IMR-90 (cell line): ENCODE measurements at regions not wholly inside any gene's neighbourhood (a gene's known extent, or its start where the extent isn't known, plus 50 kb on each side); places are given as distances from the start of the nearest gene placed in this dataset.

ENCODE experiments used
- ATAC-seq: fragments of 200-7000 bp; cut with Tn5 transposase; 2 replicates; pipeline ENCODE4 v1.9.1; 2020; ENCODE audit warnings: low read depth, mild to moderate bottlenecking, moderate library complexity
- BruUV-seq: library from RNA; stranded (reverse); fragments of 400-500 nt; replicated peaks from 2 replicates; lab custom pipeline; 2021; lab: Mats Ljungman, UMichigan
- CTCF ChIA-PET: fragments of 300-600 bp; formaldehyde crosslinking; extraction: SDS; loops from one replicate; lab custom pipeline; 2021; ENCODE audit warnings: antibody characterized with exemption; lab: Yijun Ruan, JAX
- POLR2A ChIA-PET: fragments of 300-600 bp; sonication (Branson Sonifier 250); formaldehyde crosslinking; loops from one replicate; lab custom pipeline; 2022; ENCODE audit warnings: antibody characterized with exemption; ENCODE audit not compliant: unreplicated experiment; lab: Charles Lee
- DNase-seq: peaks from one replicate; pipeline ENCODE4 v3.0.0; 2013
- H2AFZ ChIP-seq: replicated peaks from 2 replicates; pipeline ENCODE3; 2013; ENCODE audit warnings: low read length, mild to moderate bottlenecking; ENCODE audit not compliant: poor library complexity
- H2AK5ac ChIP-seq: 2 replicates; pipeline ENCODE4 v1.6.1; 2013; ENCODE audit warnings: low read depth, low read length, inconsistent platforms
- H2AK9ac ChIP-seq: replicated peaks from 2 replicates; pipeline ENCODE3; 2013; ENCODE audit warnings: mild to moderate bottlenecking, low read depth, low read length, moderate library complexity; ENCODE audit not compliant: poor library complexity
- H2BK120ac ChIP-seq: 2 replicates; pipeline ENCODE4 v1.6.1; 2013; ENCODE audit warnings: low read depth, low read length, inconsistent platforms
- H2BK15ac ChIP-seq: 3 replicates; pipeline ENCODE4 v1.6.1; 2013; ENCODE audit warnings: low read depth, low read length, inconsistent platforms
- H2BK20ac ChIP-seq: 2 replicates; pipeline ENCODE4 v1.6.1; 2013; ENCODE audit warnings: low read depth, mild to moderate bottlenecking, inconsistent platforms, low read length, moderate library complexity
- H2BK5ac ChIP-seq: 2 replicates; pipeline ENCODE4 v1.6.1; 2013; ENCODE audit warnings: mild to moderate bottlenecking, low read depth, low read length, inconsistent platforms; ENCODE audit not compliant: poor library complexity, severe bottlenecking
- H3K14ac ChIP-seq: replicated peaks from 2 replicates; pipeline ENCODE4 v1.6.1; 2013; ENCODE audit warnings: low read depth, low read length, inconsistent platforms
- H3K18ac ChIP-seq: 2 replicates; pipeline ENCODE4 v1.6.1; 2013; ENCODE audit warnings: low read depth, low read length, control low read depth
- H3K23ac ChIP-seq: 2 replicates; pipeline ENCODE4 v1.6.1; 2013; ENCODE audit warnings: low read depth, low read length, inconsistent platforms
- H3K27ac ChIP-seq: 2 replicates; pipeline ENCODE4 v1.5.1; 2013; ENCODE audit warnings: mild to moderate bottlenecking, control low read depth, low read length; ENCODE audit not compliant: insufficient read depth
- H3K27me3 ChIP-seq: 2 replicates; pipeline ENCODE4 v1.6.1; 2013; ENCODE audit warnings: low read length; ENCODE audit not compliant: control insufficient read depth, insufficient read depth
- H3K36me3 ChIP-seq: 2 replicates; pipeline ENCODE4 v1.6.1; 2013; ENCODE audit warnings: low read length, mixed read lengths; ENCODE audit not compliant: control insufficient read depth, insufficient read depth
- H3K4ac ChIP-seq: 2 replicates; pipeline ENCODE4 v1.6.1; 2013; ENCODE audit warnings: low read depth, low read length, inconsistent platforms
- H3K4me1 ChIP-seq: 2 replicates; pipeline ENCODE4 v1.6.1; 2013; ENCODE audit warnings: low read length, mixed read lengths; ENCODE audit not compliant: control insufficient read depth, insufficient read depth
- H3K4me2 ChIP-seq: 2 replicates; pipeline ENCODE4 v1.6.1; 2013; ENCODE audit warnings: low read depth, mild to moderate bottlenecking, control low read depth, low read length, moderate library complexity
- H3K4me3 ChIP-seq: 2 replicates; pipeline ENCODE4 v1.5.1; 2013; ENCODE audit warnings: low read depth, mild to moderate bottlenecking, control low read depth, low read length, moderate library complexity; ENCODE audit not compliant: insufficient read depth
- H3K56ac ChIP-seq: 2 replicates; pipeline ENCODE4 v1.6.1; 2013; ENCODE audit warnings: low read length, inconsistent platforms; ENCODE audit not compliant: insufficient read depth; ENCODE audit errors: extremely low read depth
- H3K79me1 ChIP-seq, 2 experiments: 2 replicates each; pipeline ENCODE4 v1.6.1; 2013; ENCODE audit warnings: low read length in 2 of 2, inconsistent platforms in 1 of 2, low read depth in 1 of 2
- H3K9ac ChIP-seq: 2 replicates; pipeline ENCODE4 v1.6.1; 2013; ENCODE audit warnings: low read depth, low read length, control low read depth
- H3K9me1 ChIP-seq: 2 replicates; pipeline ENCODE4 v1.6.1; 2013; ENCODE audit warnings: low read length, inconsistent platforms; ENCODE audit not compliant: insufficient read depth
- H3K9me3 ChIP-seq: 2 replicates; pipeline ENCODE4 v1.6.1; 2013; ENCODE audit warnings: low read length; ENCODE audit not compliant: control insufficient read depth, insufficient read depth
- H4K20me1 ChIP-seq: 2 replicates; pipeline ENCODE4 v1.6.1; 2013; ENCODE audit warnings: low read length, inconsistent platforms; ENCODE audit not compliant: insufficient read depth
- H4K5ac ChIP-seq: 2 replicates; pipeline ENCODE4 v1.6.1; 2013; ENCODE audit warnings: mild to moderate bottlenecking, low read depth, low read length, control low read depth
- H4K8ac ChIP-seq, 2 experiments: 2 replicates each; pipeline ENCODE4 v1.6.1; 2013; ENCODE audit warnings: low read depth in 2 of 2, low read length in 2 of 2, control low read depth in 1 of 2, inconsistent platforms in 1 of 2
- H4K91ac ChIP-seq: 2 replicates; pipeline ENCODE4 v1.6.1; 2013; ENCODE audit warnings: low read depth, low read length, inconsistent platforms; ENCODE audit not compliant: insufficient read depth
- BHLHE40 ChIP-seq: fragments of 150-350 bp; IDR thresholded peaks from 2 replicates; pipeline ENCODE4 v1.6.1; 2016; ENCODE audit warnings: mild to moderate bottlenecking, low read depth, low read length
- CEBPB ChIP-seq: IDR thresholded peaks from 2 replicates; pipeline ENCODE4 v1.6.1; 2012; ENCODE audit warnings: low read depth, low read length, improper control_type of control experiment
- CHD1 ChIP-seq: IDR thresholded peaks from 2 replicates; pipeline ENCODE4 v1.6.1; 2012; ENCODE audit warnings: low read depth, low read length, improper control_type of control experiment
- MAFK ChIP-seq: IDR thresholded peaks from 2 replicates; pipeline ENCODE4 v1.6.1; 2012; ENCODE audit warnings: low read depth, low read length, improper control_type of control experiment
- MAZ ChIP-seq: IDR thresholded peaks from 2 replicates; pipeline ENCODE4 v1.6.1; 2012; ENCODE audit warnings: low read depth, mild to moderate bottlenecking, low read length, improper control_type of control experiment, moderate library complexity, borderline replicate concordance
- MXI1 ChIP-seq: IDR thresholded peaks from 2 replicates; pipeline ENCODE4 v1.6.1; 2012; ENCODE audit warnings: low read depth, mild to moderate bottlenecking, low read length, moderate library complexity, borderline replicate concordance
- NFE2L2 ChIP-seq: fragments of 150-350 bp; IDR thresholded peaks from 2 replicates; pipeline ENCODE4 v1.6.1; 2016; ENCODE audit warnings: low read depth, mild to moderate bottlenecking, low read length
- POLR2A ChIP-seq: IDR thresholded peaks from 2 replicates; pipeline ENCODE4 v1.6.1; 2012; ENCODE audit warnings: mild to moderate bottlenecking, low read depth, low read length
- RAD21 ChIP-seq: IDR thresholded peaks from 2 replicates; pipeline ENCODE4 v1.6.1; 2012; ENCODE audit warnings: low read length, improper control_type of control experiment
- RFX5 ChIP-seq: IDR thresholded peaks from 2 replicates; pipeline ENCODE4 v1.8.0; 2012; ENCODE audit warnings: low read depth, mild to moderate bottlenecking, low read length, moderate library complexity
- WGBS, 2 experiments: methylation state at CpG; one replicate each; pipeline versions ENCODE4 v1.1.5 to v1.1.7; 2013; ENCODE audit warnings: missing lambda C conversion rate in 2 of 2; ENCODE audit not compliant: insufficient read length in 1 of 2; ENCODE audit errors: extremely low coverage in 2 of 2; 5-methylcytosine and 5-hydroxymethylcytosine counted together
- dilution Hi-C: fragments of 300-500 bp; cut with HindIII; formaldehyde crosslinking; loops from one replicate; pipeline ENCODE4 v1.14.3; 2018; ENCODE audit warnings: low sequenced_read_pairs; ENCODE audit not compliant: unreplicated experiment
- in situ Hi-C: fragments of 300-500 bp; cut with MboI; formaldehyde crosslinking; loops from 3 replicates; pipeline ENCODE4 v1.14.3; 2019; ENCODE audit warnings: low sequenced_read_pairs, inconsistent platforms, mixed read lengths
- intact Hi-C: fragments of 100-400 bp; cut with micrococcal nuclease; formaldehyde crosslinking; loops from 2 replicates; pipeline ENCODE4 v1.10.0; 2022
- TF ChIP-seq, protein P1 (sequence below): fragments of 150-350 bp; IDR thresholded peaks from 2 replicates; pipeline ENCODE4 v1.6.1; 2017; ENCODE audit warnings: mild to moderate bottlenecking, antibody characterized with exemption, low read length, low read depth
- TF ChIP-seq, protein P2 (sequence below): conservative IDR thresholded peaks from 2 replicates; pipeline ENCODE4 v1.5.1; 2012; ENCODE audit warnings: mild to moderate bottlenecking, low read depth, low read length, improper control_type of control experiment

DNA sequence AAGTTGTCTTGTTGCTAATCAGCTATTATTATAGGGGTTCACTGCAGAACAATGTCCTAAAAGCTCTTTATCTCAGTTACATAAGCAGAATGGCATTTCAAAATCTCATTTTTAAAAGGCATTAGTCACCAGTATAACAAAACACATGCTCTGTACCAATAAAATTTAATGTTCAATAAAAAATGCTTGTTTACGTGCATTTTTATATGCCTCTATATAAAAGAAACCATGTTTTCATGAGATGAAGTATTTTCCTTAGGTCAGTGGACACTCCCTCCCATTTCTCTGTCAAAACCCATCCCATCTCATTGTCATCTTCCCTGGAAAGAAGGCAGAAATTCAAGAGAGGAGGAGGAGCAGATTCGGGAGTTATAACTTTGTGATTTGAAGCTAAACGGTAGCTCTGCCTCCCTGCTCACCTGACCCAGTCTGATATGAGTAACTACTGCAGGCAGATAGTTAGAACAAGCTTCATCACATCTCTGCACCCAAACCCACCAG is 231.9 kb upstream of the SIX2 start:
- peak overlapping the region; percentile 85 for H3K18ac ChIP-seq
- no peak overlapping the region for H3K56ac ChIP-seq
- no peak overlapping the region for H2BK5ac ChIP-seq
- no peak overlapping the region for H2AK9ac ChIP-seq
- no peak overlapping the region for H4K91ac ChIP-seq
- ChIA-PET POLR2A (no interaction called here), CTCF (no interaction called here)
- no peak overlapping the region for H3K27ac ChIP-seq
- no peaks in the 10 kb centered on the region for H3K36me3 ChIP-seq
- no peak overlapping the region for H2BK20ac ChIP-seq
- no peak overlapping the region for H4K5ac ChIP-seq
- H2AK5ac ChIP-seq = peak overlapping the region; percentile 22; the same call in 1 of the 2 replicates
- 0 out of 2 replicates have a peak, but pooled peaks cover 2% of the 10 kb centered on the region for H3K27me3 ChIP-seq
- in situ Hi-C loops = no loop called here
- H4K8ac ChIP-seq = no peak overlapping the region
- H3K9me1 ChIP-seq = peaks cover 12% of the 10 kb centered on the region; the same call in 1 of the 2 replicates
- no peak overlapping the region for H3K14ac ChIP-seq
- dilution Hi-C loops = no loop called here
- no peaks in the 10 kb centered on the region for H3K79me1 ChIP-seq
- H3K9ac ChIP-seq = no peak overlapping the region
- BruUV-seq = no TSS peak
- H3K4me3 ChIP-seq = no peak overlapping the region
- no peaks in the 10 kb centered on the region for H3K9me3 ChIP-seq
- peak; percentile 41 for DNase-seq
- ATAC-seq = no peak
- H3K4me1 ChIP-seq = peaks cover 17% of the 10 kb centered on the region
- intact Hi-C loops = loop anchor here (10.0 kb wide), 1 partner anchor 256 kb away; no protein-coding TSS in a partner anchor
- H4K20me1 ChIP-seq = no peaks in the 10 kb centered on the region
- no peak overlapping the region for H3K23ac ChIP-seq
- H2BK120ac ChIP-seq = no peak overlapping the region
- no peak overlapping the region for H2BK15ac ChIP-seq
- TF ChIP-seq, protein P1, sequence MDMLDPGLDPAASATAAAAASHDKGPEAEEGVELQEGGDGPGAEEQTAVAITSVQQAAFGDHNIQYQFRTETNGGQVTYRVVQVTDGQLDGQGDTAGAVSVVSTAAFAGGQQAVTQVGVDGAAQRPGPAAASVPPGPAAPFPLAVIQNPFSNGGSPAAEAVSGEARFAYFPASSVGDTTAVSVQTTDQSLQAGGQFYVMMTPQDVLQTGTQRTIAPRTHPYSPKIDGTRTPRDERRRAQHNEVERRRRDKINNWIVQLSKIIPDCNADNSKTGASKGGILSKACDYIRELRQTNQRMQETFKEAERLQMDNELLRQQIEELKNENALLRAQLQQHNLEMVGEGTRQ = no peak
- TF ChIP-seq RFX5 (no peak), MAZ (no peak), CEBPB (no peak), MAFK (no peak), POLR2A (no peak), MXI1 (no peak), NFE2L2 (no peak), BHLHE40 (no peak), CHD1 (no peak), RAD21 (no peak)
- TF ChIP-seq, protein P2, sequence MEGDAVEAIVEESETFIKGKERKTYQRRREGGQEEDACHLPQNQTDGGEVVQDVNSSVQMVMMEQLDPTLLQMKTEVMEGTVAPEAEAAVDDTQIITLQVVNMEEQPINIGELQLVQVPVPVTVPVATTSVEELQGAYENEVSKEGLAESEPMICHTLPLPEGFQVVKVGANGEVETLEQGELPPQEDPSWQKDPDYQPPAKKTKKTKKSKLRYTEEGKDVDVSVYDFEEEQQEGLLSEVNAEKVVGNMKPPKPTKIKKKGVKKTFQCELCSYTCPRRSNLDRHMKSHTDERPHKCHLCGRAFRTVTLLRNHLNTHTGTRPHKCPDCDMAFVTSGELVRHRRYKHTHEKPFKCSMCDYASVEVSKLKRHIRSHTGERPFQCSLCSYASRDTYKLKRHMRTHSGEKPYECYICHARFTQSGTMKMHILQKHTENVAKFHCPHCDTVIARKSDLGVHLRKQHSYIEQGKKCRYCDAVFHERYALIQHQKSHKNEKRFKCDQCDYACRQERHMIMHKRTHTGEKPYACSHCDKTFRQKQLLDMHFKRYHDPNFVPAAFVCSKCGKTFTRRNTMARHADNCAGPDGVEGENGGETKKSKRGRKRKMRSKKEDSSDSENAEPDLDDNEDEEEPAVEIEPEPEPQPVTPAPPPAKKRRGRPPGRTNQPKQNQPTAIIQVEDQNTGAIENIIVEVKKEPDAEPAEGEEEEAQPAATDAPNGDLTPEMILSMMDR = no peak
- H3K4ac ChIP-seq = no peak overlapping the region
- no CpG with 5 or more reads among the region's 3 CpGs for WGBS, 2 experiments
- no peak overlapping the region for H3K4me2 ChIP-seq
- H2AFZ ChIP-seq = no peak overlapping the region
